Pancreas (tissue), 10 donors: ENCODE measurements at regions not wholly inside any gene's neighbourhood (a gene's known extent, or its start where the extent isn't known, plus 50 kb on each side); places are given as distances from the start of the nearest gene placed in this dataset.
A peak's percentile ranks its signal among the peaks of the same experiment; 100 is the strongest.

Experiments used
- ATAC-seq, 4 donors: fragments of 200-7000 bp; cut with Tn5 transposase; one replicate each; pipeline versions ENCODE4 v1.8.0 to v1.9.1; 2020; ENCODE audit warnings: mild to moderate bottlenecking in 4 of 4, moderate library complexity in 4 of 4
- DNase-seq, 6 donors: peaks; one replicate each; pipeline ENCODE4 v3.0.0-alpha.2; 2020
- FAIRE-seq: peaks from 2 replicates; lab custom pipeline; 2012; peaks lifted over from hg19 to GRCh38; lab: Jason Lieb, UNC
- H3K27ac ChIP-seq, 4 donors: fragments of 200-600 bp; sonication (generic); 1 replicate in 3 of 4; 2 replicates in 1 of 4; pipeline versions ENCODE4 v1.5.0 to v1.8.0; 2020
- H3K27me3 ChIP-seq, 4 donors: fragments of 200-600 bp; one replicate each; pipeline ENCODE4 v1.8.0; 2021
- H3K36me3 ChIP-seq, 3 donors: fragments of 200-600 bp; sonication (generic) in 1 of 3; one replicate each; pipeline versions ENCODE4 v1.5.0 to v1.8.0; 2020 to 2021
- H3K4me1 ChIP-seq, 3 donors: fragments of 200-600 bp; one replicate each; pipeline ENCODE4 v1.8.0; 2021
- H3K4me3 ChIP-seq, 4 donors: fragments of 200-600 bp; sonication (generic) in 2 of 4; one replicate each; pipeline versions ENCODE4 v1.5.0 to v1.8.0; 2020 to 2021
- H3K9me3 ChIP-seq, 4 donors: fragments of 200-600 bp; one replicate each; pipeline ENCODE4 v1.8.0; 2021
- WGBS, 2 donors: extraction: QIAGEN DNeasy Blood & Tissue Kit; methylation state at CpG; one replicate each; pipeline ENCODE4 v1.1.7; 2013; 5-methylcytosine and 5-hydroxymethylcytosine counted together
- intact Hi-C, 3 donors: fragments of 100-400 bp; cut with DNase I; formaldehyde crosslinking; loops; one replicate each; pipeline versions ENCODE4 v1.11.1 to v1.14.2; 2022
- TF ChIP-seq, protein P1 (sequence below), 4 donors: fragments of 200-600 bp; sonication (generic) in 3 of 4; IDR thresholded peaks; one replicate each; pipeline versions ENCODE4 v1.5.0 to v1.8.0; 2021; ENCODE audit warnings: antibody characterized with exemption in 4 of 4
- donor health status: healthy with polysubstance abuse.
- donor health status: DM: no; HTN: no; CAD: no; lungs with moderate emphysema.
- donor health status: DM: no; HTN: no; CAD: no.
- donor health status: control.
- donor health status: control.
- donor health status: Bipolar disorder and iron deficiency.
- donor health status: DM: yes; HTN: yes; CAD: no.
- donor health status: DM: no; HTN: no; CAD: no.
- donor health status: DM: no; HTN: no; CAD: no.
- donor health status: DM: yes; HTN: yes; CAD: no.

DNA sequence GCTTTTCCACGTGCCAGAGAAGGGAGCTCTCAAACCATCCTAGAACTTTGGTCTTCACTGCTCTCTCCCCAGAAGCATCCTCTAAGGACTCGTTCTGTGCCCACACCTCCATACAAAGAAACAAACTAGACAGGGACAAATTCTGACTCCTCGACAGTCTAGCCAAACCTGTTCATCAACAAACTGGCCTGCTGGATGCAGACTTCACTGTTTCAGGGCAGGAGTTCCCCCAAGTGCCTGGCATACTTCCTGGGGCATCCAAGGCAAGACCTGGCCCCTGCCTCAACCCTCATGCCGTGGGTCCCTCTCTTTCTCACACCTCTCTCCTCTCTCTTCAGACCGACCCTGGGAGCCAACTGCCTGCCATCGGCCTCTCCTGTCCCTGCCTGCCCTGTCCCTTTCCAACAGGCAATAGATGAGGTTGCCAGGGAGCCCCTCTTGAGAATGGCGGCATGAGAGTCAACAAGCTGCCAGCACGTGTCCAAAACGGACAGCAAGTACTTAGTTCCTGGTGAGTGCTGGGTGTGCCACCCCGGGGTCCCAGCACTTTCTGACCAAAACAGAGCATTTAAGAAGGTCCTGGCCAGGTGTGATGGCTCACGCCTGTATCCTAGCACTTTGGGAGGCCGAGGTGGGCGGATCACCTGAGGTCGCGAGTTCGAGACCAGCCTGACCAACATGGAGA is 79.1 kb upstream of the HES1 start:
- FAIRE-seq (no peak), DNase-seq (peak in 1 of 6 donors; percentile 26), ATAC-seq (peak in 1 of 4 donors; percentile 43)
- intact Hi-C loops: no loop called here
- no peaks in the 10 kb centered on the region for H3K9me3 ChIP-seq
- no peaks in the 10 kb centered on the region for H3K27me3 ChIP-seq
- no peak overlapping the region for H3K4me3 ChIP-seq
- H3K4me1 ChIP-seq: peaks cover 5 to 16% (median 12%) of the 10 kb centered on the region in 3 donors
- WGBS, 2 donors: 82 to 84% methylated on average over 16 of the region's 16 CpGs
- H3K27ac ChIP-seq: no peak overlapping the region
- TF ChIP-seq, protein P1, sequence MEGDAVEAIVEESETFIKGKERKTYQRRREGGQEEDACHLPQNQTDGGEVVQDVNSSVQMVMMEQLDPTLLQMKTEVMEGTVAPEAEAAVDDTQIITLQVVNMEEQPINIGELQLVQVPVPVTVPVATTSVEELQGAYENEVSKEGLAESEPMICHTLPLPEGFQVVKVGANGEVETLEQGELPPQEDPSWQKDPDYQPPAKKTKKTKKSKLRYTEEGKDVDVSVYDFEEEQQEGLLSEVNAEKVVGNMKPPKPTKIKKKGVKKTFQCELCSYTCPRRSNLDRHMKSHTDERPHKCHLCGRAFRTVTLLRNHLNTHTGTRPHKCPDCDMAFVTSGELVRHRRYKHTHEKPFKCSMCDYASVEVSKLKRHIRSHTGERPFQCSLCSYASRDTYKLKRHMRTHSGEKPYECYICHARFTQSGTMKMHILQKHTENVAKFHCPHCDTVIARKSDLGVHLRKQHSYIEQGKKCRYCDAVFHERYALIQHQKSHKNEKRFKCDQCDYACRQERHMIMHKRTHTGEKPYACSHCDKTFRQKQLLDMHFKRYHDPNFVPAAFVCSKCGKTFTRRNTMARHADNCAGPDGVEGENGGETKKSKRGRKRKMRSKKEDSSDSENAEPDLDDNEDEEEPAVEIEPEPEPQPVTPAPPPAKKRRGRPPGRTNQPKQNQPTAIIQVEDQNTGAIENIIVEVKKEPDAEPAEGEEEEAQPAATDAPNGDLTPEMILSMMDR (IDR thresholded peaks at IDR 0.05): no peak
- no peaks in the 10 kb centered on the region for H3K36me3 ChIP-seq

DNA sequence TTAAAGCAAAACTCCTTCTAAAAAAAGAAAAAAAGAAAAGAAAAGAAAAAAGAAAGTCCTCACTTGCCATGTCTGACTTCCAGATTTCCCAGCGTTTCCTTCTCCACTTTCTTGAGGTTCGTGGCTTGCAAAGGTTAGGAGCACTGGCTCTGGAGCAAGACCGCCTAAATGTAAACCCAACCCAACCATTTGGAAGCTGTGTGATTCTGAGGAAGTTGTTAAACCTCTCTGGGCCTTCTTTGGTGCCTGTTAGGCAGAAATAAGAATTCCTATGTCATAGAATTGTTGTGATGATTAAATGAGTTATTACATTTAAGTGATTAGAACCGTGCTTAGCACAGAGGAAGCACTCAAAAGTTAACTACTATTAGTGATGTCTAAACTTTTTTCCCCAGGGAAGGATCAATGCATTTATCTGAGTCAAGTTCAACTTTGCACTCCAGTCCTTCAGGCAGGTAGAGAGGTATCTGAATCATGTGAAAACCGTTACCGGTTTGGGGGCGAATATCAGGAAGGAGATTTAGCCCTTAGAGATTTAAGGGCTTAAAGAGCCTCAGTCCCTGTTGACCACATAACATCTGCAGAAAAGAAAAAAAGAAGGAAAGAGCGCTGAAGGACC is 78.3 kb upstream of the HES1 start:
- 62 to 65% methylated on average over 8 of the region's 8 CpGs for whole genome bisulfite sequencing, 2 donors
- Histone ChIP-seq H3K4me3 (peak overlapping the region in 2 of 4 donors; percentile 32 to 37), H3K27me3 (no peaks in the 10 kb centered on the region), H3K27ac (no peak overlapping the region), H3K36me3 (no peaks in the 10 kb centered on the region), H3K9me3 (no peaks in the 10 kb centered on the region), H3K4me1 (peaks cover 5 to 16% (median 12%) of the 10 kb centered on the region in 3 donors)
- DNase-seq (no peak), ATAC-seq (no peak), FAIRE-seq (no peak)
- TF ChIP-seq, protein P1 (IDR thresholded peaks at IDR 0.05): no peak
- intact Hi-C loops: no loop called here

DNA sequence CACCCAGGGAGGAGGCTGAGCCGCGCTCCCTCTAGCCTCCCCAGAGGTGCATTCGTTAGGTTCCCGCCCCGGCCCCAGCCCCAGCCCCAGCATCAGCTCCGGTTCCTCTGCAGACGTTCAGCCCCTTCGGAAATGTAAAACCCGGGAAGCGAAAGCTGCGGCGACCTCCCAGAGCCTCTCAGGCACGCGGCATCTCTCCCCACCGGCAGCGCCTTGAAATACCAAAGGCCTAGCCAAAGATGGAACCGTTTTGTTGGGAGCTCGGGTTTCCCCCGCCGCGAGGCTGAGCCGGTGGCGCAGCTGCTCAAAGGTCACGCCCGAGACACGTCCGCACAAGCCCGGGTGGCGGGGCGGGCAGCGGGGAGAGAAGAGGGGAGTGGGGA is 77.8 kb upstream of the HES1 start:
- TF ChIP-seq, protein P1 (IDR thresholded peaks at IDR 0.05): no peak
- Histone ChIP-seq H3K4me1 (peaks cover 5 to 16% (median 12%) of the 10 kb centered on the region in 3 donors), H3K27ac (no peak overlapping the region), H3K36me3 (no peaks in the 10 kb centered on the region), H3K27me3 (no peaks in the 10 kb centered on the region), H3K4me3 (peak overlapping the region in 2 of 4 donors; percentile 32 to 37), H3K9me3 (no peaks in the 10 kb centered on the region)
- intact Hi-C loops: no loop called here
- DNase-seq (peak; percentile 62 to 85 (median 71)), FAIRE-seq (no peak), ATAC-seq (peak; percentile 81 to 93 (median 89))
- WGBS, 2 donors: 5 to 9% methylated on average over 24 to 31 of the region's 31 CpGs

DNA sequence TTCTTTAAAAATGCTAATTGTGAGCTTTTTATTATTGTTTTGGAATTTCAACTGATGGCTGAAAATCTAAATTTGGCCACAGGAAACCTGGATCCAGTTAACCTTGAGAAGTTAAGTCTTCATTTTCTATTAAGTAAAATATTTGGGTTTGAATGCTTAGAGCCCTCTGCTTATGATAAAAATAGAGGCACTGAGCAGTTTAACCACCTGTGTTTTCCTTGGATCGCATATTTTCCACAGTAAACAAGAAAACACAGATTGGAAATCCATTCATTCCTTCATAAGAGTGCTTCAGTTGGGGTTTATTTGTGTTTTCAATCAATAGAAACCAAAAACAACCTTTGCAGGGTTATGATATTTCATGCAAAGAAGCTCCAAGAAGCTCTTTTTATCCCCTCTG is 77.2 kb upstream of the HES1 start:
- no peak overlapping the region for H3K27ac ChIP-seq
- 26 to 30% methylated on average over 1 of the region's 1 CpG for WGBS, 2 donors
- intact Hi-C loops: no loop called here
- TF ChIP-seq, protein P1 (IDR thresholded peaks at IDR 0.05): no peak
- H3K36me3 ChIP-seq: no peaks in the 10 kb centered on the region
- peak overlapping the region in 1 of 4 donors; percentile 32 for H3K4me3 ChIP-seq
- ATAC-seq (peak in 1 of 4 donors; percentile 5), FAIRE-seq (no peak), DNase-seq (no peak)
- H3K27me3 ChIP-seq: no peaks in the 10 kb centered on the region
- no peaks in the 10 kb centered on the region for H3K9me3 ChIP-seq
- peaks cover 5 to 16% (median 12%) of the 10 kb centered on the region in 3 donors for H3K4me1 ChIP-seq
